PC-9 (cell line): ENCODE measurements at regions not wholly inside any gene's neighbourhood (a gene's known extent, or its start where the extent isn't known, plus 50 kb on each side); places are given as distances from the start of the nearest gene placed in this dataset.

ENCODE experiments used
- BruUV-seq: library from RNA; stranded (reverse); fragments of 400-500 nt; replicated peaks from 2 replicates; lab custom pipeline; 2021; lab: Mats Ljungman, UMichigan
- CTCF ChIA-PET: fragments of 300-600 bp; sonication (Branson Sonifier 250); formaldehyde crosslinking; loops from one replicate; lab custom pipeline; 2022; ENCODE audit warnings: antibody characterized with exemption; lab: Charles Lee
- POLR2A ChIA-PET: fragments of 300-600 bp; sonication (Branson Sonifier 250); formaldehyde crosslinking; loops from one replicate; lab custom pipeline; 2022; ENCODE audit warnings: antibody characterized with exemption; ENCODE audit not compliant: unreplicated experiment; lab: Charles Lee
- DNase-seq, 2 experiments: peaks; one replicate each; pipeline versions ENCODE4 v3.0.0 to v3.0.0-alpha.2; 2015 to 2022; ENCODE audit warnings: mixed read lengths in 1 of 2
- H2AFZ ChIP-seq: fragments of 200-600 bp; sonication (generic); 2 replicates; pipeline ENCODE4 v1.8.1; 2017; ENCODE audit warnings: antibody characterized with exemption
- H3F3A ChIP-seq: fragments of 200-600 bp; sonication (generic); 2 replicates; pipeline ENCODE4 v1.8.1; 2017; ENCODE audit warnings: antibody characterized with exemption, mild to moderate bottlenecking, low read depth; ENCODE audit not compliant: insufficient read depth
- H3K27ac ChIP-seq: fragments of 200-600 bp; sonication (generic); 2 replicates; pipeline ENCODE4 v1.6.1; 2016; ENCODE audit warnings: mixed run types
- H3K27me3 ChIP-seq: fragments of 200-600 bp; sonication (generic); 2 replicates; pipeline ENCODE4 v1.6.1; 2016; ENCODE audit warnings: low read depth, mixed run types; ENCODE audit not compliant: insufficient read depth
- H3K36me3 ChIP-seq: fragments of 200-600 bp; sonication (generic); 2 replicates; pipeline ENCODE4 v1.6.1; 2016; ENCODE audit warnings: low read depth, mixed run types
- H3K4me1 ChIP-seq: fragments of 200-600 bp; sonication (generic); replicated peaks from 2 replicates; pipeline ENCODE4 v1.6.1; 2016; ENCODE audit warnings: mixed run types; ENCODE audit not compliant: insufficient read depth
- H3K4me2 ChIP-seq: fragments of 200-600 bp; sonication (generic); 2 replicates; pipeline ENCODE4 v1.6.1; 2017; ENCODE audit warnings: mixed run types
- H3K4me3 ChIP-seq: fragments of 200-600 bp; sonication (generic); 2 replicates; pipeline ENCODE4 v1.6.1; 2016; ENCODE audit warnings: mixed run types
- H3K79me2 ChIP-seq: fragments of 200-600 bp; sonication (generic); 2 replicates; pipeline ENCODE4 v1.6.1; 2017; ENCODE audit warnings: low read depth, mixed run types
- H3K9me2 ChIP-seq: fragments of 200-600 bp; sonication (generic); 2 replicates; pipeline ENCODE4 v1.8.1; 2017; ENCODE audit warnings: mild to moderate bottlenecking; ENCODE audit not compliant: insufficient read depth
- H3K9me3 ChIP-seq: fragments of 200-600 bp; sonication (generic); 2 replicates; pipeline ENCODE4 v1.8.1; 2016; ENCODE audit warnings: low read depth; ENCODE audit not compliant: insufficient read depth
- H4K20me1 ChIP-seq: fragments of 200-600 bp; sonication (generic); 2 replicates; pipeline ENCODE4 v1.8.1; 2017; ENCODE audit not compliant: insufficient read depth
- EZH2 ChIP-seq: fragments of 200-600 bp; sonication (generic); IDR thresholded peaks from 2 replicates; pipeline ENCODE4 v1.8.0; 2017; ENCODE audit warnings: antibody characterized with exemption, low read depth
- intact Hi-C: fragments of 100-400 bp; cut with micrococcal nuclease; formaldehyde crosslinking; loops from one replicate; pipeline ENCODE4 v1.10.0; 2022; ENCODE audit not compliant: unreplicated experiment
- TF ChIP-seq, protein P1 (sequence below): fragments of 200-600 bp; sonication (generic); conservative IDR thresholded peaks from 2 replicates; pipeline ENCODE4 v1.6.1; 2017; ENCODE audit warnings: mixed run types, antibody characterized with exemption, mild to moderate bottlenecking, moderate library complexity

DNA sequence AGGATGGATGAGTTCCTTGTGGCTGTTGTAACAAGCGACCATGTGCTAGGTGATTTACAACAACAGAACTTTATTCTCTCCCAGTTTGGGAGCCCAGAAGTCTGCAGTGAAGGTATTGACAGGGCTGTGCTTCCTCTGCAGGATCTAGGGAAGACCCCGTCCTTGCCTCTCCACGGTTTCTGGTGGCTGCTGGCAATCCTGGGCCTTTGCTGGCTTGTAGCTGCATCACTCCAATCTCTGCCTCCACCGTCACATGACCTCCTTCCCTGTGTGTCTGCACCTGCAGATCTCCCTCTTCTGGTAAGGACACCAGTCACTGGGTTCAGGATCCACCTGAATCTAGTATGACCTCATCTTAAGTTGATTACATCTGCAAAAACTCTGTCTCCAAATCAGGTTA lies 115.6 kb downstream of the GLRX3 start:
- CTCF ChIA-PET: no interaction called here

DNA sequence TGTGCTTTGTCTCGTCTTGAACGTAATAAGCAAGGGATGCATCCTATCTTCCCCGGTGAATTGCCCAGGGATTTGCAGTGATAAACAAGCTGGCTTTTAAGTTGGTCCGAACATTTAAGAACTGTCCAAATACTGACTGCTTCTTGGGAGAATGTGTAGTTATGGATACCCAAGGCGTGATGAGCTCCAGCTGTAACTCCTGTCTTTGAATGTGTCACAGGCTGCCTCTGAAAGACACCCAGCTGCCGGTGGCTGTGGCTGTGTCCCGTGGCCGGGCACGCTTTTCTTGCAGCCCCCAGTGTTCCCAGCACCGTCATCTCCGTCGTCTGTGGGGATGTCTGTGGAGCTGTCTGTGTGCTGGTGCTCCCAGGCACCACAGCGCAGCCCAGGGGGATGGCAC lies 118.1 kb downstream of the GLRX3 start:
- ChIA-PET POLR2A (no interaction called here), CTCF (no interaction called here)
- Histone ChIP-seq H3K4me1 (no peaks in the 10 kb centered on the region), H3K4me2 (no peak overlapping the region), H2AFZ (no peak overlapping the region), H3K27me3 (no peaks in the 10 kb centered on the region), H4K20me1 (no peaks in the 10 kb centered on the region), H3K4me3 (no peak overlapping the region), H3K36me3 (no peaks in the 10 kb centered on the region), H3K79me2 (no peaks in the 10 kb centered on the region), H3K27ac (no peak overlapping the region), H3K9me2 (no peaks in the 10 kb centered on the region), H3K9me3 (no peaks in the 10 kb centered on the region), H3F3A (no peaks in the 10 kb centered on the region)
- DNase-seq: no peak
- no TSS peak for BruUV-seq
- intact Hi-C loops: no loop called here
- no peak for TF ChIP-seq EZH2
- TF ChIP-seq, protein P1, sequence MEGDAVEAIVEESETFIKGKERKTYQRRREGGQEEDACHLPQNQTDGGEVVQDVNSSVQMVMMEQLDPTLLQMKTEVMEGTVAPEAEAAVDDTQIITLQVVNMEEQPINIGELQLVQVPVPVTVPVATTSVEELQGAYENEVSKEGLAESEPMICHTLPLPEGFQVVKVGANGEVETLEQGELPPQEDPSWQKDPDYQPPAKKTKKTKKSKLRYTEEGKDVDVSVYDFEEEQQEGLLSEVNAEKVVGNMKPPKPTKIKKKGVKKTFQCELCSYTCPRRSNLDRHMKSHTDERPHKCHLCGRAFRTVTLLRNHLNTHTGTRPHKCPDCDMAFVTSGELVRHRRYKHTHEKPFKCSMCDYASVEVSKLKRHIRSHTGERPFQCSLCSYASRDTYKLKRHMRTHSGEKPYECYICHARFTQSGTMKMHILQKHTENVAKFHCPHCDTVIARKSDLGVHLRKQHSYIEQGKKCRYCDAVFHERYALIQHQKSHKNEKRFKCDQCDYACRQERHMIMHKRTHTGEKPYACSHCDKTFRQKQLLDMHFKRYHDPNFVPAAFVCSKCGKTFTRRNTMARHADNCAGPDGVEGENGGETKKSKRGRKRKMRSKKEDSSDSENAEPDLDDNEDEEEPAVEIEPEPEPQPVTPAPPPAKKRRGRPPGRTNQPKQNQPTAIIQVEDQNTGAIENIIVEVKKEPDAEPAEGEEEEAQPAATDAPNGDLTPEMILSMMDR: no peak

More for the DNA sequence above, 115.6 kb downstream of the GLRX3 start:
- POLR2A ChIA-PET: no interaction called here
- H3K4me2 ChIP-seq: no peak overlapping the region
- no peak for DNase-seq
- no peaks in the 10 kb centered on the region for H3K9me2 ChIP-seq
- no peaks in the 10 kb centered on the region for H3K79me2 ChIP-seq
- no peaks in the 10 kb centered on the region for H3K4me1 ChIP-seq
- no peaks in the 10 kb centered on the region for H3K36me3 ChIP-seq
- TF ChIP-seq EZH2: no peak
- TF ChIP-seq, protein P1: no peak
- no peaks in the 10 kb centered on the region for H4K20me1 ChIP-seq
- H3F3A ChIP-seq: no peaks in the 10 kb centered on the region
- H3K4me3 ChIP-seq: no peak overlapping the region
- no peak overlapping the region for H2AFZ ChIP-seq
- H3K27me3 ChIP-seq: no peaks in the 10 kb centered on the region
- no TSS peak for BruUV-seq
- no peak overlapping the region for H3K27ac ChIP-seq
- intact Hi-C loops: no loop called here
- no peaks in the 10 kb centered on the region for H3K9me3 ChIP-seq

DNA sequence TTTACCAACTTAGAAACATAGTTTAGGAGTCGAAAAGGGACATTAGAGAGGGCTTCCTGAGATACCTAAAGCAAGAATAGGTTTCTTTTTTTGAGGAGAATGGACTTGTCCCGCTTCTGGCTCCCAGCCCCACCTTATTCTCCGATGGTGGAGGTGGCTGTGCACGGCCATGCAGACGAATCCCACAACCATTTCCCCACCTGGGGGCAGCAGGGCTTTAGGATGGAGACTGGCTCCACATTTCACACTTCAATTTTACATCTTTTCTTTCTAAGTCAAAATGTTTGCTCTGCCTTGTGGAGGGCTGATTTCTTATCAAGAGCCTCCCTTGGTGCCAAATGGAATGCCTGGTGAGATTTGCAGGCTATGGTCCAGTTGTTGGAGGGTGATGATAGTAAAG lies 118.5 kb downstream of the GLRX3 start:
- no peak overlapping the region for H3K27ac ChIP-seq
- H3F3A ChIP-seq: no peaks in the 10 kb centered on the region
- H2AFZ ChIP-seq: no peak overlapping the region
- H4K20me1 ChIP-seq: no peaks in the 10 kb centered on the region
- intact Hi-C loops: no loop called here
- TF ChIP-seq EZH2: no peak
- TF ChIP-seq, protein P1: no peak
- no peaks in the 10 kb centered on the region for H3K9me2 ChIP-seq
- POLR2A ChIA-PET: no interaction called here
- no TSS peak for BruUV-seq
- H3K9me3 ChIP-seq: no peaks in the 10 kb centered on the region
- H3K27me3 ChIP-seq: no peaks in the 10 kb centered on the region
- H3K79me2 ChIP-seq: no peaks in the 10 kb centered on the region
- H3K4me3 ChIP-seq: no peak overlapping the region
- CTCF ChIA-PET: no interaction called here
- no peak for DNase-seq
- H3K4me1 ChIP-seq: no peaks in the 10 kb centered on the region
- no peak overlapping the region for H3K4me2 ChIP-seq
- H3K36me3 ChIP-seq: no peaks in the 10 kb centered on the region
